HUES48 (cell line): ENCODE measurements at regions not wholly inside any gene's neighbourhood (a gene's known extent, or its start where the extent isn't known, plus 50 kb on each side); places are given as distances from the start of the nearest gene placed in this dataset.

Experiments used
- H3K27ac ChIP-seq: one replicate; pipeline ENCODE4 v1.7.0; 2013; ENCODE audit warnings: low read depth, low read length, inconsistent platforms
- H3K27me3 ChIP-seq: 2 replicates; pipeline ENCODE4 v1.6.1; 2013; ENCODE audit warnings: mild to moderate bottlenecking, low read length; ENCODE audit not compliant: control insufficient read depth, insufficient read depth
- H3K36me3 ChIP-seq: 2 replicates; pipeline ENCODE4 v1.6.1; 2013; ENCODE audit warnings: low read length; ENCODE audit not compliant: control insufficient read depth, insufficient read depth
- H3K4me1 ChIP-seq: 2 replicates; pipeline ENCODE4 v1.6.1; 2013; ENCODE audit warnings: mild to moderate bottlenecking, low read length; ENCODE audit not compliant: control insufficient read depth, insufficient read depth
- H3K4me3 ChIP-seq: 2 replicates; pipeline ENCODE4 v1.5.1; 2013; ENCODE audit warnings: mild to moderate bottlenecking, low read depth, low read length
- H3K9ac ChIP-seq: 2 replicates; pipeline ENCODE4 v1.6.1; 2013; ENCODE audit warnings: mild to moderate bottlenecking, low read depth, low read length, moderate library complexity
- H3K9me3 ChIP-seq: 2 replicates; pipeline ENCODE4 v1.6.1; 2013; ENCODE audit warnings: low read length; ENCODE audit not compliant: control insufficient read depth, insufficient read depth

DNA sequence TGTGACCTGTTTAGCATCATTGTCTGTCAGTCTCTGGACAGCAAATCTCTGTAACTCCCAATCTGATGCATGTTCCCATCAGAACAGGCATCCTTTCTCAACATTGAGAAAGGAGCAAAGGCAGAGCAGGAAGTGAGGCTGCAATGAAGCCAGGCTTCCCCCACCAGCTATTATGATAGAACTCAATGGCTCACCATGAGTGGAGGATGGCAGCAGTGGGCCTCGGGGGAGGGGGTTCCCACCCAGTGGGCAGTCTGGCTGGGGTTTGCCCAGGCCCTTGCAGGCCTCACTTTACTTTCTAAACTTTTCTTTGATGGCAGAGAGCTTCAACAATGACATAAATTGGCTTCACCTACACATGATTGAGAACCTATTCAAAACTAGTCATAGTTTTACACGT lies 240.6 kb upstream of the CXCR4 start:
- Histone ChIP-seq H3K27me3 (no peaks in the 10 kb centered on the region), H3K9me3 (no peaks in the 10 kb centered on the region), H3K4me3 (no peak overlapping the region), H3K4me1 (no peaks in the 10 kb centered on the region), H3K27ac (no peak overlapping the region), H3K9ac (no peak overlapping the region), H3K36me3 (no peaks in the 10 kb centered on the region)

DNA sequence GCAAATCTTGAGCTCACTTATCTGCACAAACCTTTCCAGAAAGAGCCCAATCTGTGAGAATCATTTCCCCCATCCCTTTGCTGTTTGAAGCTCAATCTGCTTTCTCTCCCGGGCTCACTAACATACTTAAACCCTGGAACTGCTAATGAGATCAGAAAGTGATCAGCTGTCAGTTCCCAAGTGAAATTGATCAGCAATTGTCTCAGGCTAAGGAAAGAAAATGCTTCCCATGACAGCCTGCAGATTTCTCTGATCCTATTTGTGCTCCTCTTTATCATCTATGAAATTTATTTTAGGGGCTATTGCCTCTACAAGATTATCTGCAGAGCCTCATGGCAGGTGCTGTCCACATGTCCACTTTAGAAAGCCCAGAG lies 239.0 kb upstream of the CXCR4 start:
- Histone ChIP-seq H3K36me3 (no peaks in the 10 kb centered on the region), H3K27ac (no peak overlapping the region), H3K9ac (no peak overlapping the region), H3K9me3 (no peaks in the 10 kb centered on the region), H3K4me3 (no peak overlapping the region), H3K27me3 (no peaks in the 10 kb centered on the region), H3K4me1 (no peaks in the 10 kb centered on the region)

DNA sequence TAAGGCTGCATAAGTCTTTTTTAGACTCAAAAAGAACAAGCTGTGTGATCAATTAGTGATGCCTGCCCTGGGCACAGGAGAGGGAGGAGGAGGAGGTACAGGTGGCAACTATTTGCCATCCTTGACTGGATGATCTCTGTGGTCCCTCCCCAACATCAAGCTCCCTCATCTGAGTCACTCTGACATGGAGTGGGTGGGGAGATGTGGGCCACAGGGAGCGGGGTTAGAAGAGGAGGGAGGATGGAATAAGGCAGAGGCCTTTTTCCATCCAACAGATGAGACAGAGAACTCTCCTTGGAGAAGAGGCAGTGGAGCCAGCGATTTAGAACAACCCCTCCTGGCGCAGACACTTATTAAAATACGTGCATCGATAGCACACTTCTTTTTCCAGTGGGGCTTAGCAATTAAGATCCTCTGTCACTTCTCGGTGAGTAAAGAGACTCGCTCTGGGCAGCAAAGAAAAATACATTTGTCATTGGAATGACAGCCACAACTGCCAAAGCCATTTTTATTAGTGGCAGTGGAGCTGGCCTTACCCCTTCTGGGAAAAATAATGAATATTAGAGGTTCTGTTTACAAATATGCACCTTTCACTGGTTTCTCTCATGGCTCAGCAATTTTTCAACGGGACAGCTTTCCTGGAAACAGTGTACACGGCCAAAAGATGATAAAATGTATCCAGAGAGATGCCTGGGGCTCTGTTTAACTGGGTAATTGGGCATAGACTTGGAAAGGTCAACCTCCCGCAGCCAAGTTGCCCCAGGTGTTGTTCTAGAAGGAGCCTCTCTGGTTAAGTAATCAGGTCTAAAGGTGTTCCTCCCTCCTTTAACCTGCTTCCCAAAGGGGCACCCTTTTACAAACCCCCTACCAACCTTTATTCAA lies 238.4 kb upstream of the CXCR4 start:
- H3K4me1 ChIP-seq: no peaks in the 10 kb centered on the region

DNA sequence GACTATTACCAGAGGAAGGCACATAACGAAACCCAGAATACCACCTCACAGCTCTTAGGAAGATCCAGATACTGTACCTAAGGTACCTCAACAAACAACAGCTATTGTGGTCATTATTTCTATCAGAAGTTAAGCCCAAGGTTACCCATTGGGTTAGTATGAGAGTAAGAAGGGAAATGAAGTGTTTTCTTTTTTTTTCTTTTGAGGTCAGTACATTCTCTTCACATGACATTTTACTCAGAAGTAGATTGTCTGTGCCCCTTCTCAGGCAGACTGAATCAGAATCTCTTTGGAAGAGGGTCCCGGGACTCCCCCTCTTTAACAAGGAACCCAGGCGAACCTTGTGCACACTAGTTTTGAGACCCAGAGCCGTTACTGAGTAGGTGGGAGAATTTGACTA lies 233.7 kb upstream of the CXCR4 start:
- H3K9ac ChIP-seq: no peak overlapping the region
- no peak overlapping the region for H3K4me3 ChIP-seq
- H3K36me3 ChIP-seq: no peaks in the 10 kb centered on the region
- H3K4me1 ChIP-seq: no peaks in the 10 kb centered on the region
- H3K9me3 ChIP-seq: no peaks in the 10 kb centered on the region
- no peaks in the 10 kb centered on the region for H3K27me3 ChIP-seq
- H3K27ac ChIP-seq: no peak overlapping the region

More for the DNA sequence above, 238.4 kb upstream of the CXCR4 start:
- Histone ChIP-seq H3K36me3 (no peaks in the 10 kb centered on the region), H3K27me3 (no peaks in the 10 kb centered on the region), H3K9me3 (no peaks in the 10 kb centered on the region), H3K9ac (no peak overlapping the region), H3K4me3 (no peak overlapping the region), H3K27ac (no peak overlapping the region)

DNA sequence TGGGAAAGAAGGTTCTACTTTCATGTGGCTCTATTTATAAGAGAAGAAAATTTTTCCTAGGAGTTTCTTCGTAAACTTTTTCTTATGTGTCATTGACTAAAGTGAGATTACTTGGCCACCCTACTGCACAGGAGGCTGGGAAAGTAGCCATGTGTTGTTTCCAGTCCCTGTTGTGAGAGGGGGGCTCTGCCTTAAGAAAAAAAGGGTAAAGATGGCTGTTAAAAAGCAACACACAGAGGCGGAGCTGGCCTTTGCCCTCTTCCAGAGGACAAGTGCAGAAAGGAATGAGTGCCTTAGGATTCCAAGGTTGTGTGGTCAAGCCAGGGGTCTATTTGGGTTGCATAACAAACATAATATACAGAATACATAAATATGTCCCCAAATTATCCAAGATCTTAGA lies 230.0 kb upstream of the CXCR4 start:
- no peaks in the 10 kb centered on the region for H3K9me3 ChIP-seq
- no peaks in the 10 kb centered on the region for H3K36me3 ChIP-seq
- no peaks in the 10 kb centered on the region for H3K4me1 ChIP-seq
- no peak overlapping the region for H3K4me3 ChIP-seq
- no peaks in the 10 kb centered on the region for H3K27me3 ChIP-seq
- H3K9ac ChIP-seq: no peak overlapping the region
- H3K27ac ChIP-seq: no peak overlapping the region

DNA sequence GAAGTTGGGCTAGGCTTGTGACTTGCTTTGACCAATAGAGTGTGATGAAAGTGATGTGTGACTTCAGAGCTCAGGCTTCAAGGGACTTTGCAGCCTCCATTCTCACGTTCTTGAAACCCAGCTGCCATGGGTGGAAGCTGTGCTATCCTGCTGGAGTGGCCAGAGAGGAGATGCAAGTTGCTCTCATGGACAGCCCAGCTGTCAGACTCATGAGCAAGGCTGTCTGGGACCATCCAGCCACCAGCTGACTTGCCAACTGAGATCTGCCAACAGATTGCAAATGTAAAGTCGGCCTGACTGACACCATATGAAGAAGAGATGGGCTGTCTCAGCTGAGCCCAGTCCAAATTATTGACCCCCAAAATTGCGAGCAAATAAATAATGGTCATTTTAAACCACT lies 226.4 kb upstream of the CXCR4 start:
- no peaks in the 10 kb centered on the region for H3K9me3 ChIP-seq
- no peaks in the 10 kb centered on the region for H3K27me3 ChIP-seq
- H3K27ac ChIP-seq: no peak overlapping the region
- no peak overlapping the region for H3K4me3 ChIP-seq
- no peak overlapping the region for H3K9ac ChIP-seq
- H3K36me3 ChIP-seq: no peaks in the 10 kb centered on the region
- no peaks in the 10 kb centered on the region for H3K4me1 ChIP-seq

DNA sequence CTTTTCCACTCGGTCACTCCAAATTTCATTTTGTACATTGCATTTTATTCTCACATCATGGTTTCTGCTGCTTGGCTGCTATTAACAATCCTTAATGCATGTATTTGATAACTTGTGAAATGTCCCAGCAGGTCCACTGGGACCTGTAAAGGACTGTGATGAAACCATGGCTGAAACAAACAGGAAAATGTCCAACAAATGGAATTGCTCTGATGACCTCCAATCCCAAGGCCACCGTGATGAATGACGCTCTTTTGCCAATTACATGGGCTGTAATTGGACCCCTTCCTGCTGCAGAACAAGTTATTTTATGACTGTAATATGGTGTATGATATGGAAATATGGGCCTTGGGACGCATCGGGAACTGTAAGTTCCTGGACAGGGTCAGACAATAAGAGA lies 224.2 kb upstream of the CXCR4 start:
- no peak overlapping the region for H3K4me3 ChIP-seq
- no peaks in the 10 kb centered on the region for H3K36me3 ChIP-seq
- H3K9me3 ChIP-seq: no peaks in the 10 kb centered on the region
- no peaks in the 10 kb centered on the region for H3K4me1 ChIP-seq
- H3K27ac ChIP-seq: no peak overlapping the region
- no peaks in the 10 kb centered on the region for H3K27me3 ChIP-seq
- no peak overlapping the region for H3K9ac ChIP-seq

DNA sequence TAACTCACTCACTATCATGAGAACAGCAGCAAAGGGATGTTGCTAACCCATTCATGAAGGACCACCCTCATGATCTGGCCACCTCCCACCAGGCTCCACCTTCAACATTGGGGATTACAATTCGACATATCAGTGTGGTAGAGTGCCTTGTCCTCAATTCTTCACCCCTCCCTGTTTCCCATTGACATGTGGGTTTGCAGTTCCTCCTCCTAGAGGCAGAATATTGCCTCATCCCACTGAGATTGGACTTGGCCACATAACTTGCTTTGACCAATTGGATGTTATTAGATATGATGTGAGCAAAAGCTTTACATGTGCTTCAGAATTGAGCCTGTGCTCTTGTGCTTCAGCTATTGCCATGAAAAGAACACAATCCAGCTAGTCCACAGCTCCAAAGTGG lies 217.0 kb upstream of the CXCR4 start:
- Histone ChIP-seq H3K9me3 (no peaks in the 10 kb centered on the region), H3K36me3 (no peaks in the 10 kb centered on the region), H3K4me3 (no peak overlapping the region), H3K27me3 (no peaks in the 10 kb centered on the region), H3K4me1 (no peaks in the 10 kb centered on the region), H3K9ac (no peak overlapping the region), H3K27ac (no peak overlapping the region)

DNA sequence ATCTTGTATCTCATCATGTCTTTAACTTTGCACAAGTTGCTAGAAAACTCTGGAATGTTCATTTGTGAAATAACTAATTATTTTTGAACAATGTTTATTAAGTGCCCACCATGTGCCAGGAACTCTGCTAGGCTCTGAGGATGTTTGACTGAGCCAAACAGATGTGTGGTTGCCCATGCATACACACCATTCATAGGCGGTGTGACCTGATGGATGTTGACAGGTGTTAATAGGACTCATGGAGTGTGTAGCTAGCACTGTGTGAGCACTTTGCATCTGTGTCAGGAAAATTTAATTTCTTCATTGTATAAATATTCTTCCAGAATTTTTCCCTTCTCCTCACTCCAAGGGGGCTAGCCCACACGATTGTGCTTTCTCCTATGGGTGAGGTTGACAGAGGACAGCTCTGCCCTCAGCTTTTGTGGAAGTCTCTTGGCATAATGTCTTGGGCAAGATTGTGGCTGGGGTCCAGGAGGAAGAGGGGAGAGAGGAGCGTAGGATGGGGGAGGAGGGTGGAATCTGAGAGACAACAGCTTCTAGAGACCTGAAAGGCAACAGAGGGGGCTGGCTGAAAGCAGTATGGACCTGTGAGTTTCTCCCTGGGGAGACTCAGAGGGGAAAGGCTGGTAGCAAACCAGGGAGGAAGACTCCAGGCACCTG lies 214.6 kb upstream of the CXCR4 start:
- H3K9me3 ChIP-seq: no peaks in the 10 kb centered on the region
- H3K27me3 ChIP-seq: no peaks in the 10 kb centered on the region
- H3K4me3 ChIP-seq: no peak overlapping the region
- H3K9ac ChIP-seq: no peak overlapping the region
- peaks cover 12% of the 10 kb centered on the region; the same call in 1 of the 2 replicates for H3K4me1 ChIP-seq
- no peaks in the 10 kb centered on the region for H3K36me3 ChIP-seq
- H3K27ac ChIP-seq: no peak overlapping the region

DNA sequence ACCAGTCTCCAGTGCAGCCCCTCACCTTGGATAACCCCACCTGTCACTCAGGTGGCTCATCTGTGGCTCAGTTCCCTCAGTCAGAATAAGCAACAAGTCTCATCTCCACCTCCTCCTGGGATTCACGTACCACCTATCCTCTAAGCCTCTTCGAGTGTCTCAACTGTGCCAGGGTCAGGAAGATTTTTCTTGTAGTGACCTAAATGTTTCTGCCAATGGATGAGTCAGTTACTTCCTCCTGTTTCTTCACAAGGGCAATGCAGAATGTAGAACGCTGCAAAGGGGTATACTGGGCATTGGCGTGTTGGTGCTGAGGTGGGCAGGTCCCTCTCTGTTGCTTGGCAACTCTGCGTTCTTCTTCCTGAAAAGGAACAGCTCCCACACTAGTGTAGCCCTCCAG lies 213.3 kb upstream of the CXCR4 start:
- Histone ChIP-seq H3K4me1 (peaks cover 20% of the 10 kb centered on the region), H3K4me3 (no peak overlapping the region), H3K9me3 (no peaks in the 10 kb centered on the region), H3K9ac (no peak overlapping the region), H3K36me3 (no peaks in the 10 kb centered on the region), H3K27ac (no peak overlapping the region), H3K27me3 (no peaks in the 10 kb centered on the region)

DNA sequence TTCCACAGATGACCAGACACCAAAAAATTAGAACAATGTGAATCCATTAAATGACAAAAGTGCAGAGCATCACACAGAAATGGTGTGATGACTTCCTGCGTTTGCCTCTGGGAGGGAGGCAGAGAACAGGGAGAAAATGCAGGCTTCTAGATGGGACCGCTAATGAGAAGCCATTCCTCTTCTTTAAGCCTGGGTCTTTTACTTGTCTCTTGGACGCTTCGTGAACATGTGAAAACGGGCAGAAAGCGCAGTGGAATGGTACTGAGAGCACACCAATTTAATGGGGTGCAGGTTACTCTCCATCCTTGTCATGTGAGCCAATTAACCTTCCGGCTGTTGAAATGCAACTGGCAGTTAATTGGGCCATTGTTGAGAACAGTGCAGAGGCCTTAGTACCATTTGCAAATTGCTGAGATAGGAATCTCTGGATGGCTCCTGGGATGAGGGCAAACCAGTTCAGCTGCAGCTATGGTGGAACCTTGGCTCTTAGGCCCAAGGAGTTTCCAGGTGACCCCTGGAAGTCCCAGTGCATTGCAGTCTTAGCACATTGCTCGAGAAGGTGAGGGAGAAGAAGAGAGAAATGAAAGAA lies 210.4 kb upstream of the CXCR4 start:
- peak overlapping the region; percentile 80 for H3K27ac ChIP-seq
- H3K4me1 ChIP-seq: peaks cover 32% of the 10 kb centered on the region
- H3K9ac ChIP-seq: no peak overlapping the region
- no peaks in the 10 kb centered on the region for H3K27me3 ChIP-seq
- no peak overlapping the region for H3K4me3 ChIP-seq
- no peaks in the 10 kb centered on the region for H3K9me3 ChIP-seq
- H3K36me3 ChIP-seq: no peaks in the 10 kb centered on the region
